ENCODE measurements at regions not wholly inside any gene's neighbourhood (a gene's known extent, or its start where the extent isn't known, plus 50 kb on each side); places are given as distances from the start of the nearest gene placed in this dataset.
"Not testable (repeated sequence)": the region's sequence is repeated elsewhere in the genome, so short reads cannot be mapped to it uniquely, and the experiment has no call there.

DNA sequence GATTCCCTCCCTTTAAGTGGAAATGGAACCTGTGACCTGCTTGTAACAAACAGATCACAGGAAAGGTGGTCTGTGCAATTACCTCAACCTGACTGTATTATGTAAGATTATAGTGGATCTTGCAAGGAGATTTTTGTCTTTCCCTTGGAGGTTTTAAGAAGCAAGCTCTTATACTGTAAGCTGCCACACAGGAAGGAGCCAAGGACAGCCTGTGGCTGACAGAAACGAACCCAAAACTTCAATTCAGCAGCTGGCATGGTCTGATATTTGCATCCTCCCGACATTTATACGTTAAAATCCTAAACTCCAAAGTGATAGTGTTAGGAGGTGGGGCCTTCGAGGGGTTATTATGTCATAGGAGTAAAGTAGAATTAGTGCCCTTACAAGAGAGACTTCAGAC is 711.8 kb upstream of the CTNND2 start:
- DNase-seq (ENCODE audit: extremely low read depth, low read depth): no peak
- H3K4me3 ChIP-seq (replicated peaks; ENCODE audit: low read depth, low read length): no peak overlapping the region
- TF ChIP-seq, protein P1, sequence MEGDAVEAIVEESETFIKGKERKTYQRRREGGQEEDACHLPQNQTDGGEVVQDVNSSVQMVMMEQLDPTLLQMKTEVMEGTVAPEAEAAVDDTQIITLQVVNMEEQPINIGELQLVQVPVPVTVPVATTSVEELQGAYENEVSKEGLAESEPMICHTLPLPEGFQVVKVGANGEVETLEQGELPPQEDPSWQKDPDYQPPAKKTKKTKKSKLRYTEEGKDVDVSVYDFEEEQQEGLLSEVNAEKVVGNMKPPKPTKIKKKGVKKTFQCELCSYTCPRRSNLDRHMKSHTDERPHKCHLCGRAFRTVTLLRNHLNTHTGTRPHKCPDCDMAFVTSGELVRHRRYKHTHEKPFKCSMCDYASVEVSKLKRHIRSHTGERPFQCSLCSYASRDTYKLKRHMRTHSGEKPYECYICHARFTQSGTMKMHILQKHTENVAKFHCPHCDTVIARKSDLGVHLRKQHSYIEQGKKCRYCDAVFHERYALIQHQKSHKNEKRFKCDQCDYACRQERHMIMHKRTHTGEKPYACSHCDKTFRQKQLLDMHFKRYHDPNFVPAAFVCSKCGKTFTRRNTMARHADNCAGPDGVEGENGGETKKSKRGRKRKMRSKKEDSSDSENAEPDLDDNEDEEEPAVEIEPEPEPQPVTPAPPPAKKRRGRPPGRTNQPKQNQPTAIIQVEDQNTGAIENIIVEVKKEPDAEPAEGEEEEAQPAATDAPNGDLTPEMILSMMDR (IDR thresholded peaks at IDR 0.05; ENCODE audit: low read depth, low read length, missing control alignments): no peak

DNA sequence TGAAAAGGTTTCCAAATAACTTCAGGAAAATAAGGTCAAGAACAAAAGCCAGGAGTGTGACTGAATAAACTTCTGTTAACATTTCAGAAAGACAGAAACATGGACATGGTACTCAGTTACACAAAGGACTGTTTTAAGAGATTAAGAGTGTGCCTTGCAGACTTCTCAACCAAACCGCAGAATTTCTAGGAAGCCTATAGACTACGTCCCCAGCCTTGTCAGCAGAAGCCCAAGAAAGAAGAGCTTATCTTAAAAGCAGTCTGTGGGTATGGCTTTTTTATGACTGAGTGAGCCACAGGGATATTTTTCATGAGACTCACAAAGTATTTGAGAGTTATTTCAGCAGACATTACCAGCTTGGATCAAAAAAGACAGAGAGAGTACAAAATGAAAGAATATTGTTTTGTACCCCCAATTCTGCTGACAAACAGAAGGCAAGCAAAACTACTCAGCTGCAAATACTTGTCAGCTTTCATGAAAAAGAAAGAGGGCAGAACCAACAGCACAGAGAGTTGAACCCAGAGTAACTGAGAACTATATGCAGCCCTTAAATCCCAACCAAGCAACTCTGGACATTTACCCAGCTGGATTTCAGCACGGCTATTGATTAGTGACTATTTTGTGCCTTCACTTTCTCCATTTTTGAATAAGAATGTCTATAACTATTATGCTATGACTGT is 711.0 kb upstream of the CTNND2 start:
- no peak for DNase-seq (ENCODE audit: extremely low read depth, low read depth)
- no peak overlapping the region for H3K4me3 ChIP-seq (replicated peaks; ENCODE audit: low read depth, low read length)
- TF ChIP-seq, protein P1 (IDR thresholded peaks at IDR 0.05; ENCODE audit: low read depth, low read length, missing control alignments): no peak

DNA sequence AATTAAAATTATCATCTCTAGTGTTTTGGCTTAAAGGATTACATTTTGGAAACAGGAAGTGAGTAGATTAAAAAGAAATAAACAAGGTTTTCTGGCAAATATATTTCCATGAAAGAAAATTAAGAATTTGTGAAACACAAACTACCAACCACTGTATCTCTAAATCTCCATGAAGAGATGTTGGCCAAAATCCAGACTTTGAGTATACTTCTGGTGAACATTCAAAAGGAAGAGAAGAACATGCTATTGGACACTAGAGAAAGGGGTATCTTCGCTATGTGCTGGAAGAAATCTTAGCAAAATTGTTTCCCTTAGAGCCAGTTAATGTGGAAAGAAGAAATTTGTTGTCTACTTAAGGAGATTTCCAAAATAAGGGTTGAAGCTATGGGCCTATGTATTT is 710.4 kb upstream of the CTNND2 start:
- TF ChIP-seq, protein P1 (IDR thresholded peaks at IDR 0.05; ENCODE audit: low read depth, low read length, missing control alignments): no peak
- DNase-seq (ENCODE audit: extremely low read depth, low read depth): no peak
- H3K4me3 ChIP-seq (replicated peaks; ENCODE audit: low read depth, low read length): no peak overlapping the region

DNA sequence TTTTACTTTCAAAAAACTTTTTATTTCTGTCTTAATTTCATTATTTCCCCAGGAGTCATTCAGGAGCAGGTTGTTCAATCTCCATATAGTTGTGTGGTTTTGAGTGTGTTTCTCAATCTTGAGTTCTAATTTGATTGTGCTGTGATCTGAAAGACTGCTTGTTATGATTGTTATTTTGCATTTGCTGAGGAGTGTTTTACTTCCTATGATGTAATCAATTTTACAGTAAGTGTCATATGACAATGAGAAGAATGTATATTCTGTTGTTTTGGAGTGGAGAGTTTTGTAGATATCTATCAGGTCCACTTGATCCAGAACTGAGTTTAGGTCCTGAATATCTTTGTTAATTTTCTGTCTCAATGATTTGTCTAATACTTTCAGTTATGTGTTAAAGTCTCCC is 706.9 kb upstream of the CTNND2 start:
- DNase-seq (ENCODE audit: extremely low read depth, low read depth): no peak
- TF ChIP-seq, protein P1 (IDR thresholded peaks at IDR 0.05; ENCODE audit: low read depth, low read length, missing control alignments): no peak
- no peak overlapping the region for H3K4me3 ChIP-seq (replicated peaks; ENCODE audit: low read depth, low read length)

DNA sequence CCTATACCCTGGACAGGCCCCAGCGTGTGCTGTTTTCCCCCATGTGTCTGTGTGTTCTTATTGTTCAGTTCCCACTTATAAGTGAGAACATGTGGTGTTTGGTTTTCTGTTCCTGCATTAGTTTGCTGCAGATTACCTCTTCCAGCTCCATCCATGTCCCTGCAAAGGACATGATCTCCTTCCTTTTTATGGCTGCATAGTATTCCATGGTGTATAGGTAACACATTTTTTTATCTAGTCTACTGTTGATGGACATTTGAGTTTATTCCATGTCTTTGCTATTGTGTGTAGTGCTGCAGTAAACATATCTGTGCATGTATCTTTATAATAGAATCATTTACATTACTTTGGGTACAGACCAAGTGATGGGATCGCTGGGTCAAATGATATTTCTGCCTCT is 703.6 kb upstream of the CTNND2 start:
- not testable (repeated sequence) for DNase-seq (ENCODE audit: extremely low read depth, low read depth)

DNA sequence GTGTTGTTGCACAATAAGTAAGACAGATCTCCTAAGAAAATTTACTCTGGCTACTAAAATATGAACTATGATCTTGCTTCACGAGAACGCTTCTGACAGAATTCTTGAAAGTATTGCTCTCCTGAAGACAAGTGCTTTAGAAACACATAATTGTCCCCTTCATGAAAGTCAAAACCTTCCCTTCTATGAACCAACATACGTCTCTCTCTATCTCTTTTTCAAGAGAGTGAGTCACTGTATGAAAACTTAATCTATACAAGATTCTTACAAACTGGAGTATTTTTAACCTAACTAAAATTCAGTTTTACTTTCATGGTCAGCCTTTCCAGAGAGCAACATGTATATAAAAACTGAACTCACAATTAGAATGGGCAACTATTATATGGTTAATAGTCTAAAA is 688.0 kb upstream of the CTNND2 start:
- no peak for DNase-seq (ENCODE audit: extremely low read depth, low read depth)
- TF ChIP-seq, protein P1 (IDR thresholded peaks at IDR 0.05; ENCODE audit: low read depth, low read length, missing control alignments): no peak
- no peak overlapping the region for H3K4me3 ChIP-seq (replicated peaks; ENCODE audit: low read depth, low read length)

More for the DNA sequence above, 703.6 kb upstream of the CTNND2 start:
- H3K4me3 ChIP-seq (replicated peaks; ENCODE audit: low read depth, low read length): not testable (repeated sequence)

DNA sequence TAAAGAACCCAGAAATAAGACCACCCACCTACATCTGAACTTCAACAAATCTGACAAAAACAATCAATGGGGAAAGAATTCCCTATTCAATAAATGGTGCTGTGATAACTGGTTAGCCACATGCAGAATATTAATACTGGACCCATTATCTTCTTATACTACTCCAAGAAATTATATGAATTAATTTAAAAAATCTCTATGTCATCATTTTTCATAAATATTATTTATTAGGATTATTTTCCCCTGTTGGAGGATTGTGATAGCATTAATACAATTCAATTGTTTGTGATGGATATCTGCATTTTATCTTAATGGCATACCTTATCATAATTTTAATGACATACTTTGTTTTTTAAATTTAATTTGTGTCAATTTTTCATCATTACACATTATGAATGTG is 682.2 kb upstream of the CTNND2 start:
- TF ChIP-seq, protein P1 (IDR thresholded peaks at IDR 0.05; ENCODE audit: low read depth, low read length, missing control alignments): no peak
- H3K4me3 ChIP-seq (replicated peaks; ENCODE audit: low read depth, low read length): no peak overlapping the region
- no peak for DNase-seq (ENCODE audit: extremely low read depth, low read depth)

DNA sequence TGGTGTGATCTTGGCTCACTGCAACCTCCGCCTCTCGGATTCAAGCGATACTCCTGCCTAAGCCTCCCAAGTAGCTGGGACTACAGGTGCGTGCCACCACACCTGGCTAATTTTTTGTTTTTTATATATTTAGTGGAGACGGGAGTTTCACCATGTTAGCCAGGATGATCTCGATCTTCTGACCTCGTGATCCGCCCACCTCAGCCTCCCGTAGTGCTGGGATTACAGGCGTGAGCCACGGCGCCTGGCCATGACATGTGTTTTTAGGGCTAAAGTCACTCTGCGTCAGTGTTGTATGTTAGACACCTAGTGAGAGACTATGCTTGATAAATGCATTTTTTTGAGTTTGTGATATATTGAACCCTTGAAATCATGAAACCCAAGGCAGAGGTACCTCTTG is 674.6 kb upstream of the CTNND2 start:
- DNase-seq (ENCODE audit: extremely low read depth, low read depth); H3K4me3 ChIP-seq (replicated peaks; ENCODE audit: low read depth, low read length): not testable (repeated sequence)

DNA sequence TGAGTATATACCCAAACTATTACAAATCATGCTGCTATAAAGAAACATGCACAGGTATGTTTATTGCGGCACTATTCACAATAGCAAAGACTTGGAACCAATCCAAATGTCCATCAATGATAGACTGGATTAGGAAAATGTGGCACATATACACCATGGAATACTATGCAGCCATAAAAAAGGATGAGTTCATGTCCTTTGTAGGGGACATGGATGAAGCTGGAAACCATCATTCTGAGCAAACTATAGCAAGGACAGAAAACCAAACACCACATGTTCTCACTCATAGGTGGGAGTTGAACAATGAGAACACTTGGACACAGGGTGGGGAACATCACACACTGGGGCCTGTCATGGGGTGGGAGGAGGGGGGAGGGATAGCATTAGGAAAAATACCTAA is 672.7 kb upstream of the CTNND2 start:
- H3K4me3 ChIP-seq (replicated peaks; ENCODE audit: low read depth, low read length); DNase-seq (ENCODE audit: extremely low read depth, low read depth): not testable (repeated sequence)

DNA sequence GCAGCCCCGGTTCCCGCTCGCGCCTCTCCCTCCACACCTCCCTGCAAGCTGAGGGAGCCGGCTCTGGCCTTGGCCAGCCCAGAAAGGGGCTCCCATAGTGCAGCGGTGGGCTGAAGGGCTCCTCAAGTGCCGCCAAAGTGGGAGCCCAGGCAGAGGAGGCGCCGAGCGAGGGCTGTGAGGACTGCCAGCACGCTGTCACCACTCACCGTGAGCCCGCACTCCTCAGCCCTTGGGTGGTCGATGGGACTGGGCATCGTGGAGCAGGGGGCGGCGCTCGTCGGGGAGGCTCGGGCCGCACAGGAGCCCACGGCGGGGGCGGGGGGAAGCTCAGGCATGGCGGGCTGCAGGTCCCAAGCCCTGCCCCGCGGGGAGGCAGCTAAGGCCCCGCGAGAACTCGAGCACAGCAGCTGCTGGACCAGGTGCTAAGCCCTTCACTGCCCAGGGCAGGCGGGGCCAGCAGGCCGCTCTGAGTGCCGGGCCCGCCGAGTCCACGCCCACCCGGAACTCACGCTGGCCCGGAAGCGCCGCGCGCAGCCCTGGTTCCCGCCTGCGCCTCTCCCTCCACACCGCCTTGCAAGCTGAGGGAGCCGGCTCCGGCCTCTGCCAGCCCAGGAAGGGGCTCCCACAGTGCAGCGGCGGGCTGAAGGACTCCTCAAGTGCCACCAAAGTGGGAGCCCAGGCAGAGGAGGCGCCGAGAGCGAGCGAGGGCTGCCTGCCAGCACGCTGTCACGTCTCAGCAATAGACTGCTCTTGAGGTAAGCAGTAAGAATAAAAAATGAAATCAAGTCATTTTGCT is 670.2 kb upstream of the CTNND2 start:
- H3K4me3 ChIP-seq (replicated peaks; ENCODE audit: low read depth, low read length); DNase-seq (ENCODE audit: extremely low read depth, low read depth): not testable (repeated sequence)

DNA sequence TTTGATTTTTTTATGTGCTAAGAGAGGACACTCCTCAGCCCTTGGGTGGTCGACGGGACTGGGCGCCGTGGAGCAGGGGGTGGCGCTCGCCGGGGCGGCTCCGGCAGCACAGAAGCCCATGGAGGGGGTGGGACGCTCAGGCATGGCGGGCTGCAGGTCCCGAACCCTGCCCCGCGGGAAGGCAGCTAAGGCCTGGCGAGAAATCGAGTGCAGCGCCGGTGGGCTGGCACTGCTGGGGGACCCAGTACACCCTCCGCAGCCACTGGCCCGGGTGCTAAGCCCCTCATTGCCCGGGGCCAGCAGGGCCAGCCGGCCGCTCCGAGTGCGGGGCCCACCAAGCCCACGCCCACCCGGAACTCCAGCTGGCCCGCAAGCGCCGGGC is 669.7 kb upstream of the CTNND2 start:
- DNase-seq (ENCODE audit: extremely low read depth, low read depth); H3K4me3 ChIP-seq (replicated peaks; ENCODE audit: low read depth, low read length): not testable (repeated sequence)
